ENCODE measurements at regions not wholly inside any gene's neighbourhood (a gene's known extent, or its start where the extent isn't known, plus 50 kb on each side); places are given as distances from the start of the nearest gene placed in this dataset.

DNA sequence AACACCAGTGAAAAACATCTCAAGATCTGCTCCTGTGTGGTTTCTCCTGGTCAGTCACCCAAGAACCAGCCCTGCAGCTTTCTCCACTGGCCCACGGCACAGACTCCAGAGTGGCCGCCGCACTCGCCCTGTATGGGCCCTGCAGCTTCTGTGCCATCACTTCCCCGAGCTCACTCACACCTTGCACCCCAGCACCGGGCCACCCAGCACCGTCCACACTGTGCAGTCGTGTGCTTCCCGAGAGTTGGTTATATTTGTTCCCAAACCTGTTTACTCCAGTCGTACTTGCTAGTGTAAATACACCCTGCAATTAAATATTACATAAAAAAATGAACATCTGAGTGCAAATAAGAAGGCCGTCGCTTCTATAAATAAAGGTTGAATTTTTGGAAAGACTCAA lies 341.7 kb downstream of the CDH26 start:
- Mint-ChIP-seq H3K4me3 (ENCODE audit: unreplicated experiment) (no peak overlapping the region), H3K4me1 (ENCODE audit: low read depth) (no peaks in the 10 kb centered on the region), H3K27me3 (ENCODE audit: low read depth) (peaks cover 5% of the 10 kb centered on the region), H3K36me3 (ENCODE audit: low read depth) (no peaks in the 10 kb centered on the region), H3K27ac (ENCODE audit: unreplicated experiment) (no peak overlapping the region), H3K9me3 (ENCODE audit: low read depth) (no peaks in the 10 kb centered on the region)
- TF ChIP-seq, protein P1, sequence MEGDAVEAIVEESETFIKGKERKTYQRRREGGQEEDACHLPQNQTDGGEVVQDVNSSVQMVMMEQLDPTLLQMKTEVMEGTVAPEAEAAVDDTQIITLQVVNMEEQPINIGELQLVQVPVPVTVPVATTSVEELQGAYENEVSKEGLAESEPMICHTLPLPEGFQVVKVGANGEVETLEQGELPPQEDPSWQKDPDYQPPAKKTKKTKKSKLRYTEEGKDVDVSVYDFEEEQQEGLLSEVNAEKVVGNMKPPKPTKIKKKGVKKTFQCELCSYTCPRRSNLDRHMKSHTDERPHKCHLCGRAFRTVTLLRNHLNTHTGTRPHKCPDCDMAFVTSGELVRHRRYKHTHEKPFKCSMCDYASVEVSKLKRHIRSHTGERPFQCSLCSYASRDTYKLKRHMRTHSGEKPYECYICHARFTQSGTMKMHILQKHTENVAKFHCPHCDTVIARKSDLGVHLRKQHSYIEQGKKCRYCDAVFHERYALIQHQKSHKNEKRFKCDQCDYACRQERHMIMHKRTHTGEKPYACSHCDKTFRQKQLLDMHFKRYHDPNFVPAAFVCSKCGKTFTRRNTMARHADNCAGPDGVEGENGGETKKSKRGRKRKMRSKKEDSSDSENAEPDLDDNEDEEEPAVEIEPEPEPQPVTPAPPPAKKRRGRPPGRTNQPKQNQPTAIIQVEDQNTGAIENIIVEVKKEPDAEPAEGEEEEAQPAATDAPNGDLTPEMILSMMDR (IDR thresholded peaks at IDR 0.05), result no peak
- DNase-seq (ENCODE audit: low spot score), result no peak

DNA sequence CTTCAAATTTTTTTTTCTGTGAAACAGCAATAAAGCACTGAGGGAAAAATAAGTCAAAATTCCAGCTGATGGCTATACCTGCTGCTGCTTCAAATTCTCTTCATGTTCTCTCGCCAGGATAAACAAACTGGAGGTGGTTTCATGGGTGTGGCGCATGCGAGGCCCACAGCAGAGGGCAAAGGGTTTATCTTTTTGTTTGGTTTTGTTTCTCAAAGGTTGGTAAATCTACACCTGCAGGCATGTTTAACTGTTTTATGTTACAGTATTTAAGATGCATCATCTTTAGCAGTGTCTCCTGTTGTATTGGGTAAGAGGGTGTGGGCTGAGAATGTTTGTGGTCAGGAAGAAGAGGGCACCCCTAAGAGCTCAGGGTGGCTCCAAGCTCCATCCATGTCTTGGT lies 342.2 kb downstream of the CDH26 start:
- no peaks in the 10 kb centered on the region for H3K9me3 Mint-ChIP-seq (ENCODE audit: low read depth)
- H3K4me1 Mint-ChIP-seq (ENCODE audit: low read depth), result no peaks in the 10 kb centered on the region
- TF ChIP-seq, protein P1 (IDR thresholded peaks at IDR 0.05), result no peak
- H3K27ac Mint-ChIP-seq (ENCODE audit: unreplicated experiment), result no peak overlapping the region
- H3K27me3 Mint-ChIP-seq (ENCODE audit: low read depth), result peaks cover 5% of the 10 kb centered on the region
- no peaks in the 10 kb centered on the region for H3K36me3 Mint-ChIP-seq (ENCODE audit: low read depth)
- no peak for DNase-seq (ENCODE audit: low spot score)
- H3K4me3 Mint-ChIP-seq (ENCODE audit: unreplicated experiment), result no peak overlapping the region

DNA sequence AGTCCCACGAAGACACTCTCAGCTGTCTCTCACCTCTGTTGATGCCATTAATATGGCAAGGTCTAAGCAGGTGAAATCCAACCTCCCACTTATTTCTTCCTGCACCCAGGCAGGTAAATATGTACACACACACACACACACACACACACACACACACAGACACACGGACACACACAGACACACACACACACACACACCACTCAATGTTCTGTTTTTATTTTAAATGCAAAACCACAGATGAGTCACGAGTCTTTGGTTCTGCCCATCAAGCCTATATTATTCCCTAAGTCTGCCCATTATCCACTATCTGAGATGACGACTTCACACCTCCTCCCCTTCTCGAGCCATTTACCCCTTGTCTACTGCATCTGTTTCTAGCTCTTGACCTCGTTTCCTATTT lies 344.7 kb downstream of the CDH26 start:
- Mint-ChIP-seq H3K4me3 (ENCODE audit: unreplicated experiment) (no peak overlapping the region), H3K9me3 (ENCODE audit: low read depth) (no peaks in the 10 kb centered on the region), H3K36me3 (ENCODE audit: low read depth) (no peaks in the 10 kb centered on the region), H3K27me3 (ENCODE audit: low read depth) (peaks cover 5% of the 10 kb centered on the region), H3K4me1 (ENCODE audit: low read depth) (no peaks in the 10 kb centered on the region), H3K27ac (ENCODE audit: unreplicated experiment) (no peak overlapping the region)
- no peak for DNase-seq (ENCODE audit: low spot score)
- TF ChIP-seq, protein P1 (IDR thresholded peaks at IDR 0.05), result no peak

DNA sequence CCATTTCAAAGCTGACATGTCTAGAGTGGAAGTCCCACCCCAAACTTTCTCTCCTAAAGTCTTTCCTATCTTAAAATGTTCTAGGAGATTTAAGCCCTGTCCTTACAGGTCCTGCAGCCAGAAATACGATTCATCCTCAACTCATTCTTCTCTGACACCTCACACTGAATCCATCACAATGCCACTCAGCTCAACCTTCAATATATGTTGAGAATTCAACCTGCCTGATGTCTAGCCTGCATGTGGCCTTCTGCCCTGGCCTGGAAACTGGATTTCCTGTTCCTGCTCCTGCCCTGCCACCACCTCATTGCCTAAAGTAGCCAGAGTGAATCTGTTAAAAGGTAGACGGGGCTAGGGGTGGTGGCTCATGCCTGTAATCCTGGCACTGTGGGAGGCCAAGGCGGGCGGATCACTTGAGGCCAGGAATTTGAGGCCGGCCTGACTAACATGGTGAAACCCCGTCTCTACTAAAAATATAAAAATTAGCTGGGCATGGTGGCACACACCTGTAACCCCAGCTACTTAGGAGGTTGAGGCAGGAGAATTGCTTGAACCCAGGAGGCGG lies 345.9 kb downstream of the CDH26 start:
- no peaks in the 10 kb centered on the region for H3K4me1 Mint-ChIP-seq (ENCODE audit: low read depth)
- H3K9me3 Mint-ChIP-seq (ENCODE audit: low read depth), result no peaks in the 10 kb centered on the region
- TF ChIP-seq, protein P1 (IDR thresholded peaks at IDR 0.05), result no peak
- H3K27me3 Mint-ChIP-seq (ENCODE audit: low read depth), result peaks cover 9% of the 10 kb centered on the region
- H3K36me3 Mint-ChIP-seq (ENCODE audit: low read depth), result no peaks in the 10 kb centered on the region
- no peak overlapping the region for H3K4me3 Mint-ChIP-seq (ENCODE audit: unreplicated experiment)
- no peak overlapping the region for H3K27ac Mint-ChIP-seq (ENCODE audit: unreplicated experiment)
- no peak for DNase-seq (ENCODE audit: low spot score)

DNA sequence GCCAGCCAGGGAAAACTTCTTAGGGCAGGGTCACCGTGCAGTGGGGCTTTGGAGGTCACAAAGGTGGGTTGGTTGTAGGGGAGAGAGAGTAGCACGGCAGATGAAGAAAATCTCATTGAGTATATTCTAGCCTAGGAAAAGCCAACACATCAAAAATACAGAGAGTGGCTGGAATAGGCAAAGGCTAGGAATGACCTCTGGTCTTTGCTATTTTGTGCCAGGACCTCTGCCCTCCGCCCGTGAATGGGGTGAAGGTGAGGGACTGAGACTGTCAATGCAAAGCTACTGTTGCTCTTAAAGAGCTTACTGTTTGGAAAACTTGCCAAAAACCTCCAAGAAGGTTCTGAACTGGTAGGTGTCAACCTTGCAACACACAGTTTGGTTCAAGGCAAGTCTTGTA lies 346.7 kb downstream of the CDH26 start:
- Mint-ChIP-seq H3K4me3 (ENCODE audit: unreplicated experiment) (no peak overlapping the region), H3K27ac (ENCODE audit: unreplicated experiment) (peak overlapping the region; percentile 18), H3K4me1 (ENCODE audit: low read depth) (no peaks in the 10 kb centered on the region), H3K36me3 (ENCODE audit: low read depth) (no peaks in the 10 kb centered on the region), H3K27me3 (ENCODE audit: low read depth) (peaks cover 5% of the 10 kb centered on the region), H3K9me3 (ENCODE audit: low read depth) (no peaks in the 10 kb centered on the region)
- no peak for DNase-seq (ENCODE audit: low spot score)
- TF ChIP-seq, protein P1 (IDR thresholded peaks at IDR 0.05), result no peak
